H1 (cell line): ENCODE measurements at regions not wholly inside any gene's neighbourhood (a gene's known extent, or its start where the extent isn't known, plus 50 kb on each side); places are given as distances from the start of the nearest gene placed in this dataset.

Experiments
- CTCF ChIA-PET: fragments of 300-600 bp; sonication (Branson Sonifier 250); formaldehyde crosslinking; loops from one replicate; lab custom pipeline; 2021; ENCODE audit not compliant: partially characterized antibody; lab: Charles Lee
- POLR2A ChIA-PET: fragments of 300-600 bp; sonication (Branson Sonifier 250); formaldehyde crosslinking; loops from one replicate; lab custom pipeline; 2021; ENCODE audit warnings: inconsistent platforms; ENCODE audit not compliant: partially characterized antibody; lab: Charles Lee
- DNase-seq, 2 experiments: peaks; one replicate each; pipeline versions ENCODE4 v3.0.0 to v3.0.0-alpha.2; 2010 to 2022; ENCODE audit warnings: low spot score in 2 of 2, low read depth in 1 of 2, mixed read lengths in 1 of 2
- FAIRE-seq: peaks from 2 replicates; lab custom pipeline; 2011; peaks lifted over from hg19 to GRCh38; lab: Jason Lieb, UNC
- H2AFZ ChIP-seq: 2 replicates; pipeline ENCODE4 v1.8.1; 2012; ENCODE audit warnings: low read length, inconsistent platforms
- H2AK5ac ChIP-seq: 2 replicates; pipeline ENCODE4 v1.6.1; 2013; ENCODE audit warnings: low read depth, low read length
- H2BK120ac ChIP-seq: replicated peaks from 2 replicates; pipeline ENCODE3; 2013; ENCODE audit warnings: low read depth, low read length, inconsistent platforms
- H2BK12ac ChIP-seq: 2 replicates; pipeline ENCODE4 v1.6.1; 2013; ENCODE audit warnings: low read depth, low read length
- H2BK15ac ChIP-seq: 2 replicates; pipeline ENCODE4 v1.6.1; 2013; ENCODE audit warnings: low read length
- H2BK20ac ChIP-seq: 2 replicates; pipeline ENCODE4 v1.6.1; 2013; ENCODE audit warnings: low read length
- H2BK5ac ChIP-seq: 2 replicates; pipeline ENCODE4 v1.6.1; 2013; ENCODE audit warnings: low read depth, low read length
- H3K14ac ChIP-seq: 2 replicates; pipeline ENCODE4 v1.6.1; 2013; ENCODE audit warnings: inconsistent platforms; ENCODE audit not compliant: insufficient read length
- H3K18ac ChIP-seq: 2 replicates; pipeline ENCODE4 v1.6.1; 2013; ENCODE audit warnings: low read length; ENCODE audit errors: extremely low read depth
- H3K23ac ChIP-seq: 2 replicates; pipeline ENCODE4 v1.6.1; 2013; ENCODE audit warnings: inconsistent platforms; ENCODE audit not compliant: insufficient read length
- H3K23me2 ChIP-seq: 2 replicates; pipeline ENCODE4 v1.6.1; 2013; ENCODE audit warnings: low read depth, low read length
- H3K27ac ChIP-seq: 2 replicates; pipeline ENCODE4 v1.6.1; 2011; ENCODE audit warnings: low read depth, low read length, inconsistent platforms
- H3K27me3 ChIP-seq, 4 experiments: replicated peaks in 1 of 4; 1 replicate in 1 of 4; 2 replicates in 3 of 4; pipeline versions ENCODE4 v1.6.1 to v1.8.1; 2011 to 2013; ENCODE audit warnings: low read length in 3 of 4, mild to moderate bottlenecking in 3 of 4, inconsistent platforms in 2 of 4, mixed read lengths in 2 of 4, moderate library complexity in 1 of 4; ENCODE audit not compliant: control insufficient read depth in 3 of 4, insufficient read depth in 3 of 4; ENCODE audit errors: extremely low read depth in 1 of 4
- H3K36me3 ChIP-seq, 4 experiments: 2 replicates each; pipeline versions ENCODE4 v1.6.1 to v1.8.1; 2011 to 2013; ENCODE audit warnings: mild to moderate bottlenecking in 4 of 4, low read length in 3 of 4, moderate library complexity in 2 of 4, control low read depth in 1 of 4, inconsistent platforms in 1 of 4; ENCODE audit not compliant: insufficient read depth in 4 of 4, control insufficient read depth in 2 of 4
- H3K4ac ChIP-seq: replicated peaks from 2 replicates; pipeline ENCODE3; 2013; ENCODE audit warnings: low read length, low read depth, mixed read lengths, inconsistent platforms; ENCODE audit not compliant: insufficient read length
- H3K4me1 ChIP-seq, 4 experiments: replicated peaks in 1 of 4; 1 replicate in 1 of 4; 2 replicates in 3 of 4; pipeline versions ENCODE4 v1.6.1 to v1.8.1; 2011 to 2013; ENCODE audit warnings: low read length in 3 of 4, inconsistent platforms in 2 of 4, mixed read lengths in 1 of 4; ENCODE audit not compliant: insufficient read depth in 4 of 4, control insufficient read depth in 3 of 4
- H3K4me2 ChIP-seq, 2 experiments: 2 replicates each; pipeline versions ENCODE4 v1.6.1 to v1.8.1; 2011 to 2013; ENCODE audit warnings: low read depth in 2 of 2, low read length in 2 of 2, control low read depth in 1 of 2, inconsistent platforms in 1 of 2, mild to moderate bottlenecking in 1 of 2; ENCODE audit not compliant: insufficient read depth in 1 of 2
- H3K4me3 ChIP-seq, 4 experiments: fragments of 200-600, 300-600 bp in 1 of 4; sonication (generic), shearing (Covaris generic), sonication (Bioruptor Twin) in 1 of 4; 2 replicates each; pipeline versions ENCODE4 v1.5.1 to v1.8.1; 2011 to 2016; ENCODE audit warnings: low read length in 4 of 4, low read depth in 3 of 4, control low read depth in 2 of 4, inconsistent platforms in 2 of 4, mild to moderate bottlenecking in 2 of 4, mixed read lengths in 1 of 4, moderate library complexity in 1 of 4; ENCODE audit not compliant: insufficient read depth in 2 of 4; ENCODE audit errors: extremely low read depth in 1 of 4
- H3K56ac ChIP-seq: replicated peaks from 2 replicates; pipeline ENCODE3; 2013; ENCODE audit warnings: low read depth, mild to moderate bottlenecking, mixed read lengths, low read length, inconsistent platforms; ENCODE audit not compliant: insufficient read length
- H3K79me1 ChIP-seq: 2 replicates; pipeline ENCODE4 v1.6.1; 2013; ENCODE audit warnings: low read depth, low read length, control low read depth
- H3K79me2 ChIP-seq, 2 experiments: 2 replicates each; pipeline versions ENCODE4 v1.6.1 to v1.8.1; 2012 to 2013; ENCODE audit warnings: low read length in 2 of 2, mild to moderate bottlenecking in 2 of 2, inconsistent platforms in 1 of 2; ENCODE audit not compliant: insufficient read depth in 2 of 2, control insufficient read depth in 1 of 2
- H3K9ac ChIP-seq, 4 experiments: replicated peaks in 1 of 4; 1 replicate in 1 of 4; 2 replicates in 3 of 4; pipeline versions ENCODE4 v1.6.1 to v1.8.1; 2011 to 2013; ENCODE audit warnings: low read depth in 3 of 4, low read length in 3 of 4, control low read depth in 2 of 4, mild to moderate bottlenecking in 2 of 4, moderate library complexity in 2 of 4, inconsistent platforms in 1 of 4; ENCODE audit errors: extremely low read depth in 1 of 4
- H3K9me3 ChIP-seq, 2 experiments: 2 replicates each; pipeline versions ENCODE4 v1.6.1 to v1.8.1; 2012 to 2013; ENCODE audit warnings: mild to moderate bottlenecking in 2 of 2, moderate library complexity in 2 of 2, control low read depth in 1 of 2, inconsistent platforms in 1 of 2, low read depth in 1 of 2, low read length in 1 of 2, mixed read lengths in 1 of 2; ENCODE audit not compliant: insufficient read depth in 2 of 2
- H4K20me1 ChIP-seq, 2 experiments: replicated peaks in 1 of 2; 2 replicates each; pipeline versions ENCODE3 to v1.8.1; 2011 to 2013; ENCODE audit warnings: inconsistent platforms in 2 of 2, low read length in 2 of 2, mild to moderate bottlenecking in 1 of 2; ENCODE audit not compliant: insufficient read depth in 2 of 2, control insufficient read depth in 1 of 2
- H4K5ac ChIP-seq: 2 replicates; pipeline ENCODE4 v1.6.1; 2013; ENCODE audit warnings: low read length, low read depth, mixed read lengths, inconsistent platforms; ENCODE audit not compliant: insufficient read length
- H4K8ac ChIP-seq: 2 replicates; pipeline ENCODE4 v1.8.0; 2013; ENCODE audit warnings: mild to moderate bottlenecking, moderate library complexity, low read length, inconsistent platforms; ENCODE audit not compliant: insufficient read depth; ENCODE audit errors: extremely low read depth
- H4K91ac ChIP-seq: replicated peaks from 2 replicates; pipeline ENCODE3; 2013; ENCODE audit warnings: low read length, mixed read lengths, inconsistent platforms; ENCODE audit not compliant: insufficient read length
- GTF2F1 ChIP-seq: IDR thresholded peaks from 2 replicates; pipeline ENCODE4 v1.6.1; 2012; ENCODE audit warnings: low read depth, low read length, improper control_type of control experiment, borderline replicate concordance
- RFX5 ChIP-seq: IDR thresholded peaks from 2 replicates; pipeline ENCODE4 v1.6.1; 2011; ENCODE audit warnings: low read depth, low read length, improper control_type of control experiment, borderline replicate concordance
- WGBS, 2 experiments: shearing (Covaris generic) in 1 of 2; methylation state at CpG; one replicate each; pipeline versions ENCODE4 v1.1.6 to v1.1.7; 2013 to 2015; ENCODE audit warnings: low lambda C conversion rate in 2 of 2, mixed read lengths in 2 of 2, inconsistent platforms in 1 of 2, low coverage in 1 of 2, missing lambda C conversion rate in 1 of 2; ENCODE audit not compliant: insufficient replicate concordance in 2 of 2, insufficient coverage in 1 of 2, insufficient read length in 1 of 2; ENCODE audit errors: extremely low coverage in 1 of 2, missing lambda C conversion rate in 1 of 2; 5-methylcytosine and 5-hydroxymethylcytosine counted together

DNA sequence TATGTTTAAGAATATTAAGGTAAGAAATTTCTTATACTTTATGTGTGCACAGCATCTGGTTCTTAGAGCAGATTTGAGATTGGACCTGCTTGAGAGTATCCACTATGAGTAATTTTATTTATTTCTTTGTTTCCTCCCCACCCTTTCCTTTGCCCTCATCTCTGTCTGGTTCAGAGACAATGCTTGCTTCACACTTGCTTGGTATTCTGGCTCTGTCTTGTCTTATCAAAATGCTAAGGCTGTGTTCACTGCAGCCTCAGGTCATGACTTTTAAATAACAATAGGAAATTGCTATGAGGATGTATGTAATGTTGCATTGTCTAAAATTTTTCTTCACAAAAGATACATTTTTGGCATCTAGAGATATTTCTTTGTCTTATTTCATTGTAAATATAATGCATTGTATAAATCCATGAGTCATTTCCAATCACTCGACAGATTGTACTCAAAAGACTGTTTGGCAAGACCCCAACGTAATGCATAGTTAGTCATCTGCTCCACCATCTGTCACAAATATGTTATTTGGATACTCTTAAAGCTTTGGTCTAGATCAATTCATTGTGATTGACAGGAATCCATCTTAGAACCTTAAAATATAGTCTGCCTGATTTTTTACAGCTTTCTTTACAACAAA, 395.7 kb downstream of the AASDHPPT start:
- H3K23me2 ChIP-seq: no peaks in the 10 kb centered on the region
- CTCF ChIA-PET: no interaction called here
- no peak overlapping the region for H2AK5ac ChIP-seq
- H3K27ac ChIP-seq: no peak overlapping the region
- no peak overlapping the region for H2BK15ac ChIP-seq
- H3K14ac ChIP-seq: no peak overlapping the region
- DNase-seq (no peak), FAIRE-seq (no peak)
- no peaks in the 10 kb centered on the region for H4K20me1 ChIP-seq
- no peaks in the 10 kb centered on the region for H3K79me1 ChIP-seq
- no peak overlapping the region for H3K4ac ChIP-seq
- H3K56ac ChIP-seq: no peak overlapping the region
- no peak overlapping the region for H3K23ac ChIP-seq
- H3K27me3 ChIP-seq: no peaks in the 10 kb centered on the region
- no peak overlapping the region for H4K5ac ChIP-seq
- no peaks in the 10 kb centered on the region for H3K4me1 ChIP-seq
- H3K9me3 ChIP-seq: no peaks in the 10 kb centered on the region; a peak in 1 of 4 replicates
- no peaks in the 10 kb centered on the region for H3K79me2 ChIP-seq
- H2AFZ ChIP-seq: no peak overlapping the region
- no peaks in the 10 kb centered on the region for H3K36me3 ChIP-seq
- no peak overlapping the region for H3K4me3 ChIP-seq
- H2BK12ac ChIP-seq: no peak overlapping the region
- no peak overlapping the region for H3K4me2 ChIP-seq
- H4K8ac ChIP-seq: no peak overlapping the region
- H2BK5ac ChIP-seq: no peak overlapping the region
- no peak overlapping the region for H2BK120ac ChIP-seq
- H4K91ac ChIP-seq: no peak overlapping the region
- POLR2A ChIA-PET: no interaction called here
- WGBS, 2 experiments: 98% methylated on average over 2 of the region's 2 CpGs; no CpG with 5 or more reads in 1 of the 2 experiments
- H3K18ac ChIP-seq: no peak overlapping the region
- no peak overlapping the region for H3K9ac ChIP-seq
- no peak overlapping the region for H2BK20ac ChIP-seq
- TF ChIP-seq GTF2F1 (no peak), RFX5 (no peak)
